ENCODE measurements at regions not wholly inside any gene's neighbourhood (a gene's known extent, or its start where the extent isn't known, plus 50 kb on each side); places are given as distances from the start of the nearest gene placed in this dataset.
A peak's percentile ranks its signal among the peaks of the same experiment; 100 is the strongest.
"Not testable (repeated sequence)": the region's sequence is repeated elsewhere in the genome, so short reads cannot be mapped to it uniquely, and the experiment has no call there.

GRCh38 chr4:11811521-11811920 is 382.8 kb upstream of the HS3ST1 start:
- not testable (repeated sequence) for DNase-seq

GRCh38 chr4:11805842-11806241 is 377.1 kb upstream of the HS3ST1 start:
- DNase-seq, result no peak

- DNase-seq, result no peak
Measured at GRCh38 chr4:11801466-11802446, 373.1 kb upstream of the HS3ST1 start.

GRCh38 chr4:11799196-11799595 is 370.5 kb upstream of the HS3ST1 start:
- no peak for DNase-seq

- no peak for DNase-seq
Measured at GRCh38 chr4:11791797-11792196, 363.1 kb upstream of the HS3ST1 start.

GRCh38 chr4:11790230-11790629 is 361.5 kb upstream of the HS3ST1 start:
- DNase-seq, result no peak

- DNase-seq, result no peak
Measured at GRCh38 chr4:11783588-11783987, 354.9 kb upstream of the HS3ST1 start.

- DNase-seq, result no peak
Measured at GRCh38 chr4:11782859-11783258, 354.2 kb upstream of the HS3ST1 start.

- DNase-seq, result no peak
Measured at GRCh38 chr4:11777447-11777846, 348.8 kb upstream of the HS3ST1 start.

GRCh38 chr4:11774346-11774745 is 345.7 kb upstream of the HS3ST1 start:
- DNase-seq, result no peak

- no peak for DNase-seq
Measured at GRCh38 chr4:11773798-11774197, 345.1 kb upstream of the HS3ST1 start.

GRCh38 chr4:11769434-11769833 is 340.7 kb upstream of the HS3ST1 start:
- no peak for DNase-seq

- DNase-seq, result no peak
Measured at GRCh38 chr4:11768251-11768972, 339.7 kb upstream of the HS3ST1 start.

- DNase-seq, result peak; percentile 10
Measured at GRCh38 chr4:11765849-11766453, 337.3 kb upstream of the HS3ST1 start.

GRCh38 chr4:11748164-11748872 is 319.6 kb upstream of the HS3ST1 start:
- peak; percentile 41 for DNase-seq

GRCh38 chr4:11746734-11747133 is 318.0 kb upstream of the HS3ST1 start:
- DNase-seq, result no peak

- DNase-seq, result no peak
Measured at GRCh38 chr4:11743976-11744375, 315.3 kb upstream of the HS3ST1 start.

- DNase-seq, result peak; percentile 69
Measured at GRCh38 chr4:11743236-11743635, 314.5 kb upstream of the HS3ST1 start.

- DNase-seq, result no peak
Measured at GRCh38 chr4:11741190-11741652, 312.5 kb upstream of the HS3ST1 start.

- DNase-seq, result no peak
Measured at GRCh38 chr4:11739992-11740391, 311.3 kb upstream of the HS3ST1 start.

GRCh38 chr4:11736978-11737377 is 308.3 kb upstream of the HS3ST1 start:
- no peak for DNase-seq

GRCh38 chr4:11735651-11736050 is 307.0 kb upstream of the HS3ST1 start:
- no peak for DNase-seq

GRCh38 chr4:11732155-11732554 is 303.5 kb upstream of the HS3ST1 start:
- DNase-seq, result peak; percentile 74

Measured in NCI-H146 (cell line).